OCI-LY7 (cell line): ENCODE measurements at regions not wholly inside any gene's neighbourhood (a gene's known extent, or its start where the extent isn't known, plus 50 kb on each side); places are given as distances from the start of the nearest gene placed in this dataset.

Source experiments
- BruUV-seq: library from RNA; stranded (reverse); fragments of 400-500 nt; replicated peaks from 2 replicates; lab custom pipeline; 2021; lab: Mats Ljungman, UMichigan
- CTCF ChIA-PET: fragments of 300-600 bp; sonication (Branson Sonifier 250); formaldehyde crosslinking; loops from one replicate; lab custom pipeline; 2022; ENCODE audit warnings: antibody characterized with exemption; ENCODE audit not compliant: unreplicated experiment; lab: Charles Lee
- POLR2A ChIA-PET: fragments of 300-600 bp; sonication (Branson Sonifier 250); formaldehyde crosslinking; loops from one replicate; lab custom pipeline; 2022; ENCODE audit warnings: antibody characterized with exemption; lab: Charles Lee
- DNase-seq: peaks from one replicate; pipeline ENCODE4 v3.0.0-alpha.2; 2015; ENCODE audit warnings: low spot score
- H2AFZ ChIP-seq: fragments of 200-600 bp; sonication (generic), shearing (Covaris generic); 2 replicates; pipeline ENCODE4 v1.6.1; 2014; ENCODE audit warnings: mild to moderate bottlenecking, antibody characterized with exemption, low read length, moderate library complexity
- H3K27ac ChIP-seq: fragments of 200-600 bp; sonication (generic); 2 replicates; pipeline ENCODE4 v1.5.1; 2014; ENCODE audit warnings: mixed run types, low read depth, mild to moderate bottlenecking, moderate library complexity, low read length, inconsistent platforms; ENCODE audit not compliant: poor library complexity, severe bottlenecking
- H3K36me3 ChIP-seq: fragments of 200-600 bp; sonication (generic); 2 replicates; pipeline ENCODE4 v1.6.1; 2014; ENCODE audit warnings: mild to moderate bottlenecking, antibody characterized with exemption, low read length, moderate library complexity, mixed read lengths; ENCODE audit not compliant: insufficient read depth
- H3K4me1 ChIP-seq: fragments of 200-600 bp; sonication (generic); 2 replicates; pipeline ENCODE4 v1.5.1; 2014; ENCODE audit warnings: mild to moderate bottlenecking, low read length; ENCODE audit not compliant: insufficient read depth, poor library complexity, severe bottlenecking
- H3K4me2 ChIP-seq: fragments of 200-600 bp; sonication (generic); 2 replicates; pipeline ENCODE4 v1.6.1; 2014; ENCODE audit warnings: mild to moderate bottlenecking, low read length
- H3K4me3 ChIP-seq: fragments of 200-600 bp; sonication (generic); 2 replicates; pipeline ENCODE4 v1.5.1; 2014; ENCODE audit warnings: mild to moderate bottlenecking, low read depth, low read length; ENCODE audit not compliant: poor library complexity, severe bottlenecking
- H3K79me2 ChIP-seq: fragments of 200-600 bp; sonication (generic); 2 replicates; pipeline ENCODE4 v1.6.1; 2016; ENCODE audit warnings: low read depth, mild to moderate bottlenecking, low read length, moderate library complexity, mixed read lengths; ENCODE audit not compliant: insufficient read depth
- H3K9me2 ChIP-seq: fragments of 200-600 bp; sonication (generic); 2 replicates; pipeline ENCODE4 v1.6.1; 2016; ENCODE audit warnings: mild to moderate bottlenecking, low read length, mixed read lengths; ENCODE audit not compliant: insufficient read depth
- H3K9me3 ChIP-seq: fragments of 200-600 bp; sonication (generic); 2 replicates; pipeline ENCODE4 v1.6.1; 2014; ENCODE audit warnings: mild to moderate bottlenecking, mixed run types, low read length, mixed read lengths
- H4K20me1 ChIP-seq: fragments of 200-600 bp; sonication (generic); 2 replicates; pipeline ENCODE4 v1.6.1; 2014; ENCODE audit warnings: mild to moderate bottlenecking, antibody characterized with exemption, low read length, moderate library complexity, mixed read lengths; ENCODE audit not compliant: insufficient read depth
- EZH2phosphoT487 ChIP-seq: fragments of 200-600 bp; sonication (generic); IDR thresholded peaks from 2 replicates; pipeline ENCODE4 v1.6.1; 2018; ENCODE audit warnings: low read depth, borderline replicate concordance, mild to moderate bottlenecking, mixed run types, antibody characterized with exemption, low read length, moderate library complexity, mixed read lengths
- intact Hi-C: fragments of 100-400 bp; cut with micrococcal nuclease; formaldehyde crosslinking; loops from one replicate; pipeline ENCODE4 v1.10.0; 2022; ENCODE audit not compliant: unreplicated experiment
- TF ChIP-seq, protein P1 (sequence below): fragments of 200-600 bp; sonication (generic); conservative IDR thresholded peaks from 2 replicates; pipeline ENCODE4 v1.5.1; 2014; ENCODE audit warnings: mild to moderate bottlenecking, antibody characterized with exemption, low read length, moderate library complexity, mixed read lengths

DNA sequence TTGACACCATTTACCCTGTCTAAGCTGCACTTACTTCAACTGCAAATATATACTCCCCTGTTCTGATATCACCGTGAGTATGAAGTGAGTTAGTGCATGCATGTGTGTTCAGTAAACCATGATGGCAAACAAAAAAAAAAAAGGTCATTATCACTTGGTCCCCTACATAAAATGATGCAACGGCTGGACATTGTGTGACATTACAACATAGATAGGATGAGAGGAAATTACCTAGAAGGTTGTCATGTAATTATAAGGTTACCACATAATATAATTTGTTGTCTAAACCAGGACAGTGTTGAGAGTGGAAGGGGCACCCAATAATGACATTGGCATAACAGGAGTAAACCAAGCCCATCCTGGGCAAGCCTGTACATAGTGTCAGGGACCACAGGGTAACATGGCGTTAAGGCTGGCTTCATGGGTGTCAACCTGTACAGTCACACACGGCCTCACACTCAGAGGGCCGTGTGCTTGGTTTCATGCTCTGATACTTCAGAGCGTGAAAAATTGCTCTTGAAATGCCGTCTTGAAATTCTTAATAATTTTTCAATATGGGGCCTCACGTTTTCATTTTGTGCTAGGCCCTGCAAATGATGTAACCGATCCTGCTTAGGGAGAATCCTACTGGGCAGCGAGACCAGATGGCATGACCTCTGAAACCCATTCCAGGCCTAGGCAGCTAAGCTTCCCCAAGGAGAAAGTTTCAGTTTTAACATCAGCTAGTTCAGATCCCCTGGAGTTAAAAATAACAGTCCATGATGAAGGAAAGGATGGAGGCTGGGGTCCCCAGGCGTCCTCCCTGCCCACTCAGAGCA lies 106.1 kb downstream of the AXIN2 start:
- H3K79me2 ChIP-seq: no peaks in the 10 kb centered on the region
- H3K4me2 ChIP-seq: no peak overlapping the region
- no TSS peak for BruUV-seq
- DNase-seq: no peak
- no peak overlapping the region for H3K27ac ChIP-seq
- POLR2A ChIA-PET: no interaction called here
- no peak for TF ChIP-seq EZH2phosphoT487
- TF ChIP-seq, protein P1, sequence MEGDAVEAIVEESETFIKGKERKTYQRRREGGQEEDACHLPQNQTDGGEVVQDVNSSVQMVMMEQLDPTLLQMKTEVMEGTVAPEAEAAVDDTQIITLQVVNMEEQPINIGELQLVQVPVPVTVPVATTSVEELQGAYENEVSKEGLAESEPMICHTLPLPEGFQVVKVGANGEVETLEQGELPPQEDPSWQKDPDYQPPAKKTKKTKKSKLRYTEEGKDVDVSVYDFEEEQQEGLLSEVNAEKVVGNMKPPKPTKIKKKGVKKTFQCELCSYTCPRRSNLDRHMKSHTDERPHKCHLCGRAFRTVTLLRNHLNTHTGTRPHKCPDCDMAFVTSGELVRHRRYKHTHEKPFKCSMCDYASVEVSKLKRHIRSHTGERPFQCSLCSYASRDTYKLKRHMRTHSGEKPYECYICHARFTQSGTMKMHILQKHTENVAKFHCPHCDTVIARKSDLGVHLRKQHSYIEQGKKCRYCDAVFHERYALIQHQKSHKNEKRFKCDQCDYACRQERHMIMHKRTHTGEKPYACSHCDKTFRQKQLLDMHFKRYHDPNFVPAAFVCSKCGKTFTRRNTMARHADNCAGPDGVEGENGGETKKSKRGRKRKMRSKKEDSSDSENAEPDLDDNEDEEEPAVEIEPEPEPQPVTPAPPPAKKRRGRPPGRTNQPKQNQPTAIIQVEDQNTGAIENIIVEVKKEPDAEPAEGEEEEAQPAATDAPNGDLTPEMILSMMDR: no peak
- H3K4me3 ChIP-seq: no peak overlapping the region
- H3K4me1 ChIP-seq: no peaks in the 10 kb centered on the region
- no peak overlapping the region for H2AFZ ChIP-seq
- no peaks in the 10 kb centered on the region for H4K20me1 ChIP-seq
- H3K9me3 ChIP-seq: no peaks in the 10 kb centered on the region
- CTCF ChIA-PET: no interaction called here
- no peaks in the 10 kb centered on the region for H3K36me3 ChIP-seq
- intact Hi-C loops: no loop called here
- H3K9me2 ChIP-seq: no peaks in the 10 kb centered on the region

DNA sequence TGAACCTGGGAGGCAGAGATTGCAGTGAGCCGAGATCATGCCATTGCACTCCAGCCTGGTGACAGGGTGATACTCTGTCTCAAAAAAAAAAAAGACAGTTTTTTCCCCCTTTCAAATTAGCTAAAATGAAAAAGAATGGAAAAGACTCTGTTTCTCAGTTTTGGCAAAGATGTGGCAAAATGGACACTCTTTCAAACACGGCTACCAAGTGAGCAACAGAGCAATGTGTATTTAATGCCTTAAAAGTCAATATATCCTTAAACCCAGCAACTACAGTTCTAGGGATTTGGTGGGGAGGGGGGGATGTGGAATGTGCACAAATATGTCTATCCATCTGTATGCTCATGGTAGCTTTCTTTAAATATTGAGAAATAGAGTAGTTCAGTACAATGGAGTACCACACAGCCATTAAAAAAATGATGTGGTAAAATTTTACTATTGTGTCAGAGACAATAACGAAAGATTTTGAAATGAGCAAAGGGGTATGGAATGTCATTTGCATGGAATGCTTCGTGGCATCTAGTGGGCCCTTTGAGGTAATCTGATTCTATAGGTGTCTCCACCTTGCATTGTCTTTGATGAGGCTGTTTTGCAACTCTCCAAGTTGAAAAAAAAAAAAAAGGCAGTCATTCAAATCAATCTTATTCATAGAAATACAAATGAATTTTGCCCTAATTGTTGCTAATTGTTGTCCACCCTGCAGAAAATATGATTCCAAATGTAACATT lies 108.1 kb downstream of the AXIN2 start:
- POLR2A ChIA-PET: no interaction called here
- intact Hi-C loops: no loop called here
- no TSS peak for BruUV-seq

More for the DNA sequence above, 108.1 kb downstream of the AXIN2 start:
- Histone ChIP-seq H3K79me2 (no peaks in the 10 kb centered on the region), H3K4me2 (no peak overlapping the region), H3K4me1 (no peaks in the 10 kb centered on the region), H3K36me3 (no peaks in the 10 kb centered on the region), H4K20me1 (no peaks in the 10 kb centered on the region), H3K9me3 (no peaks in the 10 kb centered on the region), H2AFZ (no peak overlapping the region), H3K4me3 (no peak overlapping the region), H3K27ac (no peak overlapping the region), H3K9me2 (no peaks in the 10 kb centered on the region)
- no peak for DNase-seq
- no peak for TF ChIP-seq EZH2phosphoT487
- TF ChIP-seq, protein P1: no peak
- CTCF ChIA-PET: no interaction called here
